Skin of body (tissue), 1 donor: ENCODE measurements at regions not wholly inside any gene's neighbourhood (a gene's known extent, or its start where the extent isn't known, plus 50 kb on each side); places are given as distances from the start of the nearest gene placed in this dataset.

Experiments
- DNase-seq: peaks from one replicate; lab custom pipeline; 2025; lab: John Stamatoyannopoulos, UW

DNA sequence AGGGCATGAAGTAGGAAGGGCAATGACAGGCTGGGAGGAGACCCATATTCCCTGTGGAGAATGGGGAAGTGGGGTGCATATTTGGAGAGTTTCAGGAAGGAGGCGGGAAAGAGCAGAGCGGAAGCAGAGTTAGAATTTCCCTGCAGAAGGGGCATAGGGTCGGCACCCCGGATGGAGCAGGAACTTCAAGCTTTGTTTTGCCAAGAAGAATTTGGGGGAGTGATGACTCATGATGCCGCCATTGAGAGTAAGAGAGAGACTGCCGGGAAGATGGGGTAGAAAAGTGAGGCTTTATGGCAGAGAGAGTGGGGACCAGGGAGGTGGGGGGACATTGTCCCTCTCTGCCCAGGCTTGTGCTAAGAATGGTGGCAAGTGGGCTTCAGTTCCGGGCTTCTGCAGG lies 50.3 kb upstream of the EPB41L1 start:
- no peak for DNase-seq
